Right lobe of liver (tissue), 4 donors: ENCODE measurements at regions not wholly inside any gene's neighbourhood (a gene's known extent, or its start where the extent isn't known, plus 50 kb on each side); places are given as distances from the start of the nearest gene placed in this dataset.

Source experiments
- CTCF ChIP-seq, 4 donors: fragments of 200-600 bp in 3 of 4; fragments of 450-650 bp in 1 of 4; IDR thresholded peaks; one replicate each; pipeline versions ENCODE4 v1.5.1 to v1.8.0; 2016 to 2022; ENCODE audit warnings: antibody characterized with exemption in 4 of 4, mild to moderate bottlenecking in 2 of 4
- POLR2A ChIP-seq: fragments of 450-650 bp; IDR thresholded peaks from one replicate; pipeline ENCODE4 v1.6.1; 2017; ENCODE audit warnings: antibody characterized with exemption, mild to moderate bottlenecking
- donor health status: DM: no; HTN: no; CAD: no.
- donor health status: DM: no; HTN: no; CAD: no.
- donor health status: DM: no; HTN: yes; CAD: no.

- TF ChIP-seq POLR2A (no peak), CTCF (IDR thresholded peaks at IDR 0.05) (no peak)
These were observed 490.3 kb downstream of the ARHGEF28 start for GRCh38 chr5:74116266-74116665.
